ENCODE measurements at regions not wholly inside any gene's neighbourhood (a gene's known extent, or its start where the extent isn't known, plus 50 kb on each side); places are given as distances from the start of the nearest gene placed in this dataset.

GRCh38 chr5:63811286-63811685 lies 151.0 kb downstream of the HTR1A start:
- TF ChIP-seq CTCF (conservative IDR thresholded peaks at IDR 0.05; ENCODE audit: low read depth, low read length) = no peak
- no peak overlapping the region for H3K4me3 ChIP-seq (ENCODE audit: low read depth, low read length)
- no peak for DNase-seq (ENCODE audit: low read depth)

- DNase-seq (ENCODE audit: low read depth) = no peak
- H3K4me3 ChIP-seq (ENCODE audit: low read depth, low read length) = no peak overlapping the region
- TF ChIP-seq CTCF (conservative IDR thresholded peaks at IDR 0.05; ENCODE audit: low read depth, low read length) = no peak
Observed at GRCh38 chr5:63805151-63805550, 157.1 kb downstream of the HTR1A start.

GRCh38 chr5:63803165-63803564 lies 159.1 kb downstream of the HTR1A start:
- DNase-seq (ENCODE audit: low read depth) = no peak
- H3K4me3 ChIP-seq (ENCODE audit: low read depth, low read length) = no peak overlapping the region
- no peak for TF ChIP-seq CTCF (conservative IDR thresholded peaks at IDR 0.05; ENCODE audit: low read depth, low read length)

GRCh38 chr5:63794979-63795378 lies 167.3 kb downstream of the HTR1A start:
- DNase-seq (ENCODE audit: low read depth) = no peak
- TF ChIP-seq CTCF (conservative IDR thresholded peaks at IDR 0.05; ENCODE audit: low read depth, low read length) = no peak

GRCh38 chr5:63794296-63794695 lies 167.9 kb downstream of the HTR1A start:
- no peak for DNase-seq (ENCODE audit: low read depth)
- TF ChIP-seq CTCF (conservative IDR thresholded peaks at IDR 0.05; ENCODE audit: low read depth, low read length) = no peak
- no peak overlapping the region for H3K4me3 ChIP-seq (ENCODE audit: low read depth, low read length)

More at GRCh38 chr5:63794979-63795378, 167.3 kb downstream of the HTR1A start:
- H3K4me3 ChIP-seq (ENCODE audit: low read depth, low read length) = no peak overlapping the region

- DNase-seq (ENCODE audit: low read depth) = no peak
- no peak for TF ChIP-seq CTCF (conservative IDR thresholded peaks at IDR 0.05; ENCODE audit: low read depth, low read length)
- H3K4me3 ChIP-seq (ENCODE audit: low read depth, low read length) = no peak overlapping the region
Observed at GRCh38 chr5:63774939-63775338, 187.3 kb downstream of the HTR1A start.

- no peak for DNase-seq (ENCODE audit: low read depth)
- TF ChIP-seq CTCF (conservative IDR thresholded peaks at IDR 0.05; ENCODE audit: low read depth, low read length) = no peak
- no peak overlapping the region for H3K4me3 ChIP-seq (ENCODE audit: low read depth, low read length)
Observed at GRCh38 chr5:63768221-63768620, 194.0 kb downstream of the HTR1A start.

Data from choroid plexus epithelial cell (primary cell).